GM19463 (cell line): ENCODE measurements at regions not wholly inside any gene's neighbourhood (a gene's known extent, or its start where the extent isn't known, plus 50 kb on each side); places are given as distances from the start of the nearest gene placed in this dataset.
"Not testable (repeated sequence)": the region's sequence is repeated elsewhere in the genome, so short reads cannot be mapped to it uniquely, and the experiment has no call there.

Source experiments
- ATAC-seq: cut with Tn5 transposase; IDR thresholded peaks from one replicate; pipeline ENCODE4 v1.9.1; 2021; ENCODE audit warnings: mild to moderate bottlenecking, moderate library complexity; ENCODE audit not compliant: unreplicated experiment

DNA sequence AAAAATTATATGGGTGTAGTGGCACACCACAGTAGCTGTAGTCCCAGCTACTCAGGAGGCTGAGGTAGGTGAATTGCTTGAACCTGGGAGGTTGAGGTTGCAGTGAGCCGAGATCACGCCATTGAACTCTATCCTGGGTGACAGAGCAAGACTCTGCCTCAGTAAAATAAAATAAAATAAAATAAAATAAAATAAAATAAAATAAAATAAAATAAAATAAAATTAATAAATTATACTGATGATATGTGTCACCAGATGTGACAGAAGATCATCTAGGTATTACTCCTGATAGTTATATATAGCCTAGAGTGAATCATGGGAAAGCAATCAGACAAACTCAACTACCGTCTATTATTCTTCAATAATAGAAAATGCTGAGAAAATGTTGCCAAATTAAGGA is 972.5 kb downstream of the MRPL39 start:
- ATAC-seq = no peak

DNA sequence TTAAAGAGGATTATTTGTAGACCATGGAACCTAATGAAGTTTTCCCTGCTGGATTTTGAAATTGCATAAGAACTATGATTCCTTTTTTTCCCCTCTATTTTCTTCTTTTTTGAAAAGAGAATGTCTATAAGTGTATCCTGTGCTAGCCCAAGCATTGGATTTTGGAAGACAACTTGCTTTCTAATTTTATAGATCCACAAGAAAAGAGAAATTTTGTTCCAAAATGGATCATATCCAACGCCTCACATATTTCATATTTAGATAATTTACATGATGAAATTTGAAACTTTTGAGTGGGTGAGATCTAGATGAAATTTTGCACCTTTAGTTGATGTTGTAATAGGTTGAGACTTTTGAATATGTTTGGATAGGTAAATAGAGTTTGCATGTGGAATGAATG is 978.7 kb downstream of the MRPL39 start:
- no peak for ATAC-seq

DNA sequence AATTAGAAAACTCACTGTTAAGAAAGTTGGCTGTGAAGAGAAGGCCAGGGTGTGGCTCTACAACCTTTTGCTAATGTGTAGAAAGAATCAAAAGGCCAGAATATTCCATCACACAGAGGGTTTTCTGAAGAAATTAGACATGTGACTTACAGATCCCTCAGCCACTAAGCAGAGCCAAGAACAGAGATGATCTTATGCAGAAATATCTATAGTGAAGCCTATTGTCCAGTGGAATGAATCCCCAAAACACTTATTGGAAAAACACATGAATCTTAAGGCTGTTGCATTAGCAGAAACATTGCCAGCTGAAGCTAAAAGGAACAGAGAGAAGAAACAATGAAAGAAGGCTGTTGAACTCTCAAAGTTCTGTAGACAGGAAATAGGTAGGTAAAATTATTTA is 979.2 kb downstream of the MRPL39 start:
- no peak for ATAC-seq

DNA sequence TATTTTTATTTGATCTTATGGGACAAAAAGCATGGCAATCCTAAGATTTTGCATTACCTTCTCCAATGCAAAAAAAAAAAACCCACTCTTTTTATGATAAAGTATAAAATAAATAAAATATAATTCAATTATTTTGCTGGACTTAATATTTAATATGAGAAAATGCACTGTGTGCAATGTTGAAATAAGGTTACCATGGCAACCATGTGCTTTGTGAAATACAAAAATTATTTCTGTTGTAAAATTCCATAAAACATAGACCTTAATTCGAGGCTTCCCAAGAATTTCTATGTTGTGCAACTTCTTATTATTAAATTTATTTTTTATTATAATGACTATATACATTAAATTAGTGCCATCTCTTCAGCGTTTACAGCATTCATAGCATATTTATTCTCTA is 989.5 kb downstream of the MRPL39 start:
- ATAC-seq = no peak

DNA sequence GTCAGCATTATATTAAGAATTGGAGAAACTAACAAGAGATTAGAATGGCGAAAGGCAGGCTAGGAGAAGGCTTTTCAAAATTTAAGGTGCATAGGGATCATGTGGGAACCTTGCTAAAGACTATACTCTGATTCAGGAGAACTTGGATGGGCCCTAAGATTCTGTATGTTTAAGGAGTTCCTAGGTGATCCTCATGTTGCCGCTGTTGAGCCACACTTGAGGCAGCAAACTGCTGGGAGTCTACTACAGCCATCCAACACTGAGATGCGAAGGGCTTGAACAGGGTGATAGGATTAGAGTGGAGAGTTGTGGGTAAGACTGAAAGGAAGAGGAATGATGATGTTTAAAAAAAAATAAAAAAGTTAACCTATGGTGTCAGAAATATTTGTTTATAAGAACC is 1013.2 kb downstream of the MRPL39 start:
- no peak for ATAC-seq

DNA sequence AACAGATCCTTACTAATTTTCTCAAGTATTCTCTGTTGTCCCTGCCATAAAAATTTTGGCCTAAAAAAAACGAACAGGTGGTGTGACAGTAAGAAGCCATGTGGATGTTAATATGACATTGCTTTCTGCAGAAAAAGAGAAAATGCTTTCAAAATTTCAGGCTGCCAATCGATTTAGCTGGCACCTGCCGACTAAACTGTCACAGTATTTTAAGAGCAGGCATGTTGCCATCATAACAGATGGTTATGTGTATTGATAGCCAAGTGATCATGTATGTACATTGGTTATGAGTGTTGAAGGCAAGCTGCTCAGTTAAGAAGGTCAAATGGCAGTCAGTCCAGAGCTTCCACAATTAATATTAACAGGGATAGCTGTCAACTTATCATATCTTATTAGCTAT is 1017.0 kb downstream of the MRPL39 start:
- ATAC-seq = no peak

DNA sequence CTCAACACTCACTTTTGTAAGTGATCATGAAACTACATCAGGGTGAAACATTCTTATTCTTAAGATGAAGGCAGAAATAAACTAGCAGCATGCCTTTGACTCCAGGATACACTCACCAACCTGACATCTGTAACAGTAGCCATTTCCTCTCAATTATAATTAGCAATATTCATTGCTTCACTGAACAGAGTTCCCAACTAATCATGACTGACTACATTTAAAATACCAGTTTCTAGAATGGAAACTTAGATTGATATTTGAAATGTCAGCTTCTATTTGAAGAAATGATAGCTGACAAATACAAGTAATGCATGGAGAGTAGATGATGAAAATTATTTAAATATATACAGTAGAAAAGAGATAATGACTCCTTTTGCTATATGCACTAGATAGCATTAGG is 1023.8 kb downstream of the MRPL39 start:
- ATAC-seq = no peak

DNA sequence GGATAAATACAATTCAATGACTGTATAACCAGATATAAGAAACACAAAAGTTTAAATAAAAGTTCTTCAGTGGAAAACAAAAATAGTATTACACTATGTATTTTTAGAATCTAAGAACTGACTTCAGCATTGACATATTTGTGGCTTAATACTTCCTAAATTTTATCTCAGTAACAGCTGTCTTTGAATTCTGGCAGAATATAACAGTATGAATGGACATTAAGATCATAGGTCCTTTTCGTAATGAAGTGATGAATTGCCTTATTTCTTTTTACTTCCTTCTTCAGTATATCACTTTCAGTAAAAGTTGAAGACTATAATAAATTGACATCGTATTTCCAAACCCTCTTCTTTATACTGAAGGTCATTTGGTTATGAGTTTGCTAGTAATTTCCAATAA is 1030.0 kb downstream of the MRPL39 start:
- ATAC-seq = no peak

DNA sequence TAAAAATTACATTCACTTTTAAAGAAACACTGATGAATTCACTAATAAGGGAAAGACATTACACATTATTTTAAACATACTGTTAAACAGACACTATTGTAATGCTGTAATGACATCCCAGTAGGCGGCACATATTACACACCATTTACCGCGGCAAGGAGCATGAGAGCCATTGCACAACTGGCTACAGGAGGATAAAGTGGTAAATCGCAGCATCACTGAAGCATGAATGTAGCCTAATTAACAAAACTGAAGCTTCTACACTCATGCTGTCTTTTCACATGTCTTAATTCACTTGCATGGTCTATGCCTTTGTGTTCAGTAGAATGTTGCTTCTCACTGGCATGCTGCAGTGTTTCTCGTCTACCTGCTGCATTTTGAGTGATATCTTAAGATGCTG is 1046.0 kb downstream of the MRPL39 start:
- ATAC-seq = no peak

DNA sequence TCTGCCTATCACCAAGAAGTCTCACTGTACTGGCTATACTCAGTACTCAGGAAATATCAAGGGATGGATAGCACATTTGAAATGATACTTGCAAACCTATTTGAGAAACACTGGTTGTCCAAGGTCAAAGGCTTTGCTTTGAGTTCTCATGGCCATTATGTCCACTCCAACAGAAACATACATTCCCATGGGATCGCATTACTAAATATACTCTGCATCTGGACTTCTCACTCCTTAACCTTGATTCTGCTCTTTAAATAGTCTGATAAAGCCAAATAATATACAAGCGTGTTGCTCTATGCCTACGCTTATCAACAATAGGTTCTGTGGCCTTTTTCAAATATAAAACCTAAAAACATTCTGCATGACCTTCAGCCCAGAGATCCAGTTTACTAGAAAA is 1054.8 kb downstream of the MRPL39 start:
- ATAC-seq = no peak

DNA sequence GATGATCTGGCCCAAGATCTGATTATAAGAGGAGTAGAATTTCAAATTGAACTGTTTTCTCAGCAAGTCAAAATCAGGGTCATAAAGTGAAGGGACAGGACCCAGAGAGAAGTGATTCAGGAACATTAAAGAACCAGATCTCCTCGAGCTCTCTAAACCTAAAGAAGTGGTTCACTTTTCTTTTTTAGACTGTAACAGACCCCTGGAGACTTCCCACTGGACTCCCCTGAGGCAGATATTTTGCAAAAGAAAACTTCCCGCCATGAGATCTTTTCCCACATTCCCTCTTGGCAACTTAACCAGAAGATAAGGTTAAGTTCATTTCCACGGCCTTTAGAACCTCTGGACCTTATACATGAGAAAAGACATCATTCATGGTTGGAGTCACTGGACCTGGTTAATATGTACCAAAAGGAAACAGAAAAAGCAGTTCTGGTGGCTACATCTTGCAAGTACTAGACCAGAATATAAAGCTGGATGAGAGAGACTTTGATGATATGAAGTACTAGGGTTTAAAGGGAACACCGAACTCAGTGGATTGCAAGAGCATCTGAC is 1061.4 kb downstream of the MRPL39 start:
- no peak for ATAC-seq

DNA sequence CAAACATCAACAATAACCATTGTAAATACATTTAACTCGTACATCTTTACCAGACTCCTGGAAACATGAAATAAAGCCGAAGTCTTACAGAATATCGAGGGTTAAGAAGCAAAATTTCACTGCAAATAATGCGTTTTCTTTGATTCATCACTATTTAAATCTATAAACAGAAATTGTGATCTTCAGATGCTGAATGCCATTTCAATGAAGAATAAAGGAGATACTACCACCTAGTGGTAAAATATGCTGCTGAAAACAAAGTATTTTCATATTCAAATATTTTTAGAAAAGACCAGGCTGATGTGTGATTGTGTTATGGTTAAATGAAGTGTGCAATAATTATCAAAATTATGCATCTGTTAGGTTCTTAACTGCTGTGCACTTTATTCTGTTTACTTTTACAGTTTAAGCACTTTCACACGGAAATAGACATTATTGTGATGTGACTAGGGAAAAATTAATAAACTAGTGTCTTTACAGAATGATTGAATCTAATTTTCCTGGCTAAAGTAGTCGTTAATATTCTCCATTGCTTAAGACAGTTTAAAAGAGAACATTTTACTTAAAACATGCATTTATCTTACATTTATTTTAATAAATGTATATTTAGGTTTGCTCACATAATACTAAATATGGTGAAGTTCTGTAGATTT is 1093.1 kb downstream of the MRPL39 start:
- no peak for ATAC-seq

DNA sequence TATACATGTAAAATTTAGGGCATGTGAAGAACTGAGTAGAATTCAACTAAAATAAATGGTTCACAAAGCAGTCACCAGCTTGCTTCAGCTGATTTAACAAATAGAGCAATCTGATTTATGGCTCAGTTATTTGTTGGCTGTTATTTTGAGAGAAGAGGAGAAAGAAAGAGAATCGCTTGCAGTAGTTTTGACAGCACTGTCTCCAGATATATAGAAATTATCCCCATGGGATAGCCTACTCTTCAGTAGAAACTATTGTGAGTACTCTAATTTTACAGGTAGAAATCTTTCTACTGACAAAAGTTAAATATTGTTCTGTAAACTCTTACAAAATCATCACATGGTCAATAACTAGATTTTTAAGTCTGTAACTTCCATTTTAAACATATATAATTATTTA is 1098.2 kb downstream of the MRPL39 start:
- no peak for ATAC-seq

DNA sequence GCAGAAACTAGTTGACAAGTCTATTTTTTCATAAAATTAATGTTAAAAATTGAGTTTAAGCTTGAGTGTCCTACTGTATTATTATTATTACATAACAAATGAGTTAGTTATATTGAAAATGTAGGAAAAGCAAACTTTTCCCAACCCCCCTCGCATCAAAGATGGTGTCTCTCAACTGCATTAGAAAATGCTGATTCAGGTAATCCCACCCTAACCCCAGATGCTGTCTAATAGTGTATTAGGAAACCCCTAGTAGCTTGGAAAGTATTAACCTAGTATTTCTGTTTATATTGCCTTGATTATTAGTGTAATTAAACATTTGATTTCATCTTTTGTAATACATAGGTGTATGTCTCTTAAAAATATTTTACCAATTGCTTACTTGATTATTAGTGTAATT is 1120.3 kb downstream of the MRPL39 start:
- no peak for ATAC-seq

DNA sequence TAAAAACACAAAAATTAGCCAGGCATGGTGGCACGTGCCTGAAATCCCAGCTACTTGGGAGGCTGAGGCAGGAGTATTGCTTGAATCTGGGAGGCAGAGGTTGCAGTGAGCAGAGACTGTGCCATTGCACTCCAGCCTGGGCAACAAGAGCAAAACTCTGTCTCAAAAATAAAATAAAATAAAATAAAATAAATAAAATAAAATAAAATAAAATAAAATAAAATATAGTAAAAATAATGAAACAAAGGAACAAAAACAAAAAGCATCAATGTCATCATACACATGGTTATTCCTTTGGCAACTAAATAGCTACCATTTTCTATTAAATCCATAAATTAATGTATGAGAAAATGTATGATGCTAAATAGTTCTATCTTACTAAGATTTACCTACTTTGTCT is 1123.9 kb downstream of the MRPL39 start:
- ATAC-seq = not testable (repeated sequence)

DNA sequence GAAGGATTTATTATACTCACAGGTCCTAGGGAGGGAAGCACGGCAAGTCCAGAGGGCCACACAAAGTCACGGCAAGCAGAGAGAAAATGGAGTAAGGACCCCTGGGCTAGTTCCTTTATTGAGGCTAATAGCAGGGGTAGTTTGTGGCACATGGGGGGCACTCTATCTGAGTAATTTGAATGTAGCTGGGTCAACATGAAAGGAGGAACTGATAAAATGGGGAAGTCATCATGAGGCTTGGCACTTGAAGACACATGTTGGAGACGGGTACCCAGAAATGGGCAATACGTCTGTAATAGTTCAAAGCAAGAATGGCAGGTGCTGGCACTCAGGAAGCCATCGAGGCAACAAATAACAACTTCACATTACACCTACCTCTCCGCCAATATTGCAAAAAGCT is 1136.4 kb downstream of the MRPL39 start:
- ATAC-seq = no peak

DNA sequence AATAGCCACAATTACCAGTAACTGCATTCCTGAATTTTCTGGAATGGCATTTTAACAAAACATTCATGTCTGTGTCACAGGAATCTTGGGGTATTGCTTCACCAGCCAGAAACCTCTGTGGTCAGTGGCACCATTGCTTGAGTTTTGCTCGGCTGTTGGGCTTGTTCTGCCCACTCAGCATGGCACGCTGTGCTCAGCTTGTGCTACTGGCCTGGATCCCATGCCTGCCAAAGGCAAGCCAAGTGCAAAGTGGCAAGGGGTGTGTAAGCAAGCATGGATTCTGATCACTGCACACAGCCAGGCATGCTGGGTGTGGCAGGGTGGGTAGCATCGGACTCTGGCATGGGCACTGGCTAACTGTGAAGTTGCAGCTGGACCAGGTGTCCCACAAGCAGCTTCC is 1150.9 kb downstream of the MRPL39 start:
- no peak for ATAC-seq

DNA sequence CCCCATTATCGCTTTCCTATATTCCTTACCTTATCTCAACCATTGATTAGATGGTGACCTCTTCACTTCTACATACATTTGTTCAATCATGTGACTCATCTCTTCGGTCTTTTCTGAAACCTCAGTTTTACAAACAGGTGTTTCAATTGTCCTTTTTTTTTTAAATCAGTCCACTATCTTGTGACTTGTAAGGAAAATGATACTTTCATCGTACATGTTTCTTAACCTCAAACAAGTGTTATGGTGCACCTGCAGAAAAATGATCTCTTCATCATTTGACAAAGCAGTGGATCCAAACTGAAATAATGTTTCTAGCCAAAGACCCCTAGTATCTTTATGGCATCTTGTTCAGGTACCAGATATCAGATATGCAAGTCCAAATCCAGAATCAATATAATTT is 1157.2 kb downstream of the MRPL39 start:
- no peak for ATAC-seq

DNA sequence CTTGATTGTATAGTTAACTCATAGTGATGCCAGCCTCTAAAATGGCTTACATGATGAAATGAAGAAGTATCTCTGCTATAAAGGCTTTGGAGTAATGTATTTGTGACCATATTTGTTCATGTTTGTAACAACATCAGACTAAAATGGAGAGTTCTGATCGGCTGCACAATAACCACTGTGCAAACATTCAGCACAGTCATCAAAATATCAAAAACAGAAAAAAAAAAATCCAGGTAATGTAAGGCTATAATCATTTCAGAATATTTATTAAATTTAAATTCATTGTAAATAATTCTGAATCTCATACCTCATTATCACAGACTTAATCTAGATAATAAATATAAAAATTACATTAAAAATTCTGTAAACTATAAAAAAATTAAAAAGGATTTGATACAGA is 1161.8 kb downstream of the MRPL39 start:
- ATAC-seq = no peak

DNA sequence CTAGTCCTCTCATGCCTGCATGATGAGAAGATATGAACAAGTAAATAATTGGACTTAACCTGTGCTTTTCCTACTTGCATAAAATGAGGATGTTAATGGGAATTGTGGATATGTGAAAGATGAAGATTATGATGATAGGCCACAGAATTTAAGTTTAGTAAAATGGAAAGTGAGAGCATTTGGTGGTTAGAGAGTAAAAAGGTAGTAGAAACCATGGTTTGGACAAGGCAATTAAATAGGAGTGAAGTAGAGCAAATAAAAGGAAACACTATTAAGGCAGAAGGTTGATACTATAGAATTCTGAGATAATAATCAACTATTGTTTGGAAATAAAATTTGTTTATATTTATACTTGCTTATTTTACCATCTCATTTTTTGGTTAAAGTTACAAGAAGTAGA is 1162.5 kb downstream of the MRPL39 start:
- ATAC-seq = no peak

DNA sequence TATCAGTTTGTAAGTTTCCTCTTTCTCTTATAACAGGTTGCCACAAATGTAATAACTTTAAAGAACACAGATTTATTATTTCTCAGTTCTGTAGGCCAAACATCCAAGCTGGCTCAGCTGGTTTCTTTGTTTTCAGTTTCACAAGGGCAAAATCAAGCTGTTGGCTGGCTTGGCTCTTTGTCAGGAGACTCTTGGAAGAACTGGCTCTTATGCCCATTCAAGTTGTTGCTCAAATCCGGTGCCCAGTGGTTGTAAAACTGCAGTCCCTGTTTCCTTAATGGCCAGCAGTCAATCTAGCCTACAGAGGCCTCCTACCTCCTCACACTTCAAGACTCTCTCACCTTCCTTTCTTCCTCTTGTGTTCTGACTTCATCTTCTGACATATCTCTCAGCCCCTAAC is 1171.0 kb downstream of the MRPL39 start:
- no peak for ATAC-seq

DNA sequence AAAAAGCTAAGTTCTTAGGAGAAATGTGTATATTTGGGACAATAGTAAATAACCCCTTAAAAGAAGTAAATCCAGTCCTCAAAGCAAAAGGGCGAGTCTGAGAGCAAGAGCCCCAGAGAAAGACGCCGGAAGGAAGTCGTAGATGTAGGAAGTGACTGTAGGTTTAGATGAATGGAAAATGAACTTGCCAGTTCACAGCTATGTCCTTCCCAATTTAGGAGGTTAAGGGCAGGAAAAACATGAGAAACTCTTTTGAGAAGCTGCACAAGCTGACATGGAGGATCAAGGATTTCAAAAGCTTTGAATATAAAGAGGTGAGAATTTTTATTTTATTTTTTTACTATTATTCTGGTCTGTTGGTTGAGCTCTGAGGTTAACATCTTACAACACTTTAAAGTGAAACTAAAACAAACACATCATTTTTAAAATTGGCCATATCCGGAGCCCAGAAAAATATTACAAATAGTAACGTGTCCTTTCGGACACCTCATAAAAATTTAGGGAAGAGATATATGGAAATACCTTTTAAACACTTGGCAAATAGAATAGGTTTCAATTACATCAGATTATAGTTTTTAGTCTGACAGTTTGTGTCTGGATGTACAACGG is 1178.6 kb downstream of the MRPL39 start:
- peak; percentile 89 for ATAC-seq

DNA sequence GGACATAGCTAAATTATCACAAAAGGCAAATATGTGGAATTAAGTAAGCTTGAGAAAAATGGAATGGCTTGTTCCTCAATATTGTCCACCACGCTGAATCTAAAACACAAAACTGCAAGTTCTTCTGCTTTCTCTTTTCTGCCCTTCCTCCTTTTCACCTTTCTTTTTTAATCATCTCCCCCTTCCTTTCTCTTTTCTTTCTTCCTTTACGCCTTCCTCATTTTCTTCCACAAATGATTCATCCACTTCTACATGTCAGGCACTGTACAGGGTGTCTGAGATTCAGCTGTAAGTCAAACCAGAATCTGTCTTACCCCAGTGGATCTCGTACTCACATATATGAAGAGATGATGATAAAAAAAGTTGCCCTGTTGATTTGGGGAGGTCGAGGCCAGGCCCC is 1182.5 kb downstream of the MRPL39 start:
- no peak for ATAC-seq
